ENCODE measurements at regions not wholly inside any gene's neighbourhood (a gene's known extent, or its start where the extent isn't known, plus 50 kb on each side); places are given as distances from the start of the nearest gene placed in this dataset.

GRCh38 chr11:98701541-98701940 is 319.2 kb upstream of the CNTN5 start:
- no peak for TF ChIP-seq CREB1 (CRISPR knock-in tag; IDR thresholded peaks at IDR 0.05; ENCODE audit: low read depth)
- no peak for TF ChIP-seq POLR2AphosphoS5 (IDR thresholded peaks at IDR 0.05; ENCODE audit: low read depth)
- no peak for TF ChIP-seq CTCF (conservative IDR thresholded peaks at IDR 0.05; ENCODE audit: low read depth in 2 of 2)
- TF ChIP-seq, protein P1, sequence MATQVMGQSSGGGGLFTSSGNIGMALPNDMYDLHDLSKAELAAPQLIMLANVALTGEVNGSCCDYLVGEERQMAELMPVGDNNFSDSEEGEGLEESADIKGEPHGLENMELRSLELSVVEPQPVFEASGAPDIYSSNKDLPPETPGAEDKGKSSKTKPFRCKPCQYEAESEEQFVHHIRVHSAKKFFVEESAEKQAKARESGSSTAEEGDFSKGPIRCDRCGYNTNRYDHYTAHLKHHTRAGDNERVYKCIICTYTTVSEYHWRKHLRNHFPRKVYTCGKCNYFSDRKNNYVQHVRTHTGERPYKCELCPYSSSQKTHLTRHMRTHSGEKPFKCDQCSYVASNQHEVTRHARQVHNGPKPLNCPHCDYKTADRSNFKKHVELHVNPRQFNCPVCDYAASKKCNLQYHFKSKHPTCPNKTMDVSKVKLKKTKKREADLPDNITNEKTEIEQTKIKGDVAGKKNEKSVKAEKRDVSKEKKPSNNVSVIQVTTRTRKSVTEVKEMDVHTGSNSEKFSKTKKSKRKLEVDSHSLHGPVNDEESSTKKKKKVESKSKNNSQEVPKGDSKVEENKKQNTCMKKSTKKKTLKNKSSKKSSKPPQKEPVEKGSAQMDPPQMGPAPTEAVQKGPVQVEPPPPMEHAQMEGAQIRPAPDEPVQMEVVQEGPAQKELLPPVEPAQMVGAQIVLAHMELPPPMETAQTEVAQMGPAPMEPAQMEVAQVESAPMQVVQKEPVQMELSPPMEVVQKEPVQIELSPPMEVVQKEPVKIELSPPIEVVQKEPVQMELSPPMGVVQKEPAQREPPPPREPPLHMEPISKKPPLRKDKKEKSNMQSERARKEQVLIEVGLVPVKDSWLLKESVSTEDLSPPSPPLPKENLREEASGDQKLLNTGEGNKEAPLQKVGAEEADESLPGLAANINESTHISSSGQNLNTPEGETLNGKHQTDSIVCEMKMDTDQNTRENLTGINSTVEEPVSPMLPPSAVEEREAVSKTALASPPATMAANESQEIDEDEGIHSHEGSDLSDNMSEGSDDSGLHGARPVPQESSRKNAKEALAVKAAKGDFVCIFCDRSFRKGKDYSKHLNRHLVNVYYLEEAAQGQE (IDR thresholded peaks at IDR 0.05; ENCODE audit: unreplicated experiment), result no peak
- no peak for TF ChIP-seq EZH2 (IDR thresholded peaks at IDR 0.05; ENCODE audit: low read depth, unreplicated experiment)

Data from GM23338 (cell line).